BE2C (cell line): ENCODE measurements at regions not wholly inside any gene's neighbourhood (a gene's known extent, or its start where the extent isn't known, plus 50 kb on each side); places are given as distances from the start of the nearest gene placed in this dataset.

ENCODE experiments used
- DNase-seq: peaks from one replicate; pipeline ENCODE4 v3.0.0-alpha.2; 2020
- H3K27me3 ChIP-seq: fragments of 250-450 bp; sonication (Bioruptor Pico); 2 replicates; pipeline ENCODE4 v1.5.1; 2020; ENCODE audit warnings: mild to moderate bottlenecking
- H3K36me3 ChIP-seq: fragments of 250-450 bp; sonication (Bioruptor Pico); 2 replicates; pipeline ENCODE4 v1.5.1; 2020; ENCODE audit warnings: mild to moderate bottlenecking
- H3K4me1 ChIP-seq: fragments of 250-450 bp; sonication (Bioruptor Pico); 2 replicates; pipeline ENCODE4 v1.5.1; 2020
- H3K4me3 ChIP-seq: 2 replicates; pipeline ENCODE4 v1.5.1; 2011; ENCODE audit warnings: low read depth, low read length
- H3K9me3 ChIP-seq: fragments of 250-450 bp; sonication (Bioruptor Pico); 2 replicates; pipeline ENCODE4 v1.5.1; 2020
- CTCF ChIP-seq: IDR thresholded peaks from 2 replicates; pipeline ENCODE4 v1.5.1; 2012; ENCODE audit warnings: mild to moderate bottlenecking, low read depth, low read length

- no peaks in the 10 kb centered on the region for H3K27me3 ChIP-seq
- H3K36me3 ChIP-seq = no peaks in the 10 kb centered on the region
- H3K9me3 ChIP-seq = no peaks in the 10 kb centered on the region
- TF ChIP-seq CTCF = no peak
- no peaks in the 10 kb centered on the region for H3K4me1 ChIP-seq
- no peak for DNase-seq
- no peak overlapping the region for H3K4me3 ChIP-seq
These were observed 455.0 kb downstream of the BRINP3 start for GRCh38 chr1:190022709-190023108.

- no peaks in the 10 kb centered on the region for H3K27me3 ChIP-seq
- no peaks in the 10 kb centered on the region for H3K36me3 ChIP-seq
- no peaks in the 10 kb centered on the region for H3K4me1 ChIP-seq
- no peak for TF ChIP-seq CTCF
- no peaks in the 10 kb centered on the region for H3K9me3 ChIP-seq
- DNase-seq = no peak
- no peak overlapping the region for H3K4me3 ChIP-seq
These were observed 448.2 kb downstream of the BRINP3 start for GRCh38 chr1:190029441-190029840.

GRCh38 chr1:190043655-190044054 is 434.0 kb downstream of the BRINP3 start:
- Histone ChIP-seq H3K27me3 (no peaks in the 10 kb centered on the region), H3K4me3 (no peak overlapping the region), H3K9me3 (no peaks in the 10 kb centered on the region), H3K36me3 (no peaks in the 10 kb centered on the region), H3K4me1 (no peaks in the 10 kb centered on the region)
- TF ChIP-seq CTCF = no peak
- no peak for DNase-seq

GRCh38 chr1:190046231-190046630 is 431.4 kb downstream of the BRINP3 start:
- no peak for DNase-seq
- no peaks in the 10 kb centered on the region for H3K4me1 ChIP-seq
- H3K27me3 ChIP-seq = no peaks in the 10 kb centered on the region
- no peaks in the 10 kb centered on the region for H3K9me3 ChIP-seq
- no peak overlapping the region for H3K4me3 ChIP-seq
- no peak for TF ChIP-seq CTCF
- no peaks in the 10 kb centered on the region for H3K36me3 ChIP-seq
